Mesenchymal stem cell (in vitro differentiated cells and primary cell): ENCODE measurements at regions not wholly inside any gene's neighbourhood (a gene's known extent, or its start where the extent isn't known, plus 50 kb on each side); places are given as distances from the start of the nearest gene placed in this dataset.

Experiments
- DNase-seq: peaks from one replicate; pipeline ENCODE4 v3.0.0-alpha.2; 2013
- H2AFZ ChIP-seq: one replicate; pipeline ENCODE4 v1.6.1; 2013; ENCODE audit warnings: low read depth, mild to moderate bottlenecking, control low read depth, inconsistent platforms, low read length, moderate library complexity
- H2AK5ac ChIP-seq: 2 replicates; pipeline ENCODE4 v1.6.1; 2013; ENCODE audit warnings: low read length, moderate library complexity, mild to moderate bottlenecking, inconsistent platforms; ENCODE audit not compliant: severe bottlenecking
- H2BK120ac ChIP-seq: one replicate; pipeline ENCODE4 v1.6.1; 2013; ENCODE audit warnings: low read depth, mild to moderate bottlenecking, inconsistent platforms, low read length, moderate library complexity
- H2BK12ac ChIP-seq, 2 experiments: one replicate each; pipeline ENCODE4 v1.6.1; 2013; ENCODE audit warnings: inconsistent platforms in 2 of 2, low read length in 2 of 2, mild to moderate bottlenecking in 2 of 2, moderate library complexity in 2 of 2, control low read depth in 1 of 2
- H2BK15ac ChIP-seq: one replicate; pipeline ENCODE4 v1.6.1; 2013; ENCODE audit warnings: mild to moderate bottlenecking, low read depth, inconsistent platforms; ENCODE audit not compliant: poor library complexity, severe bottlenecking
- H2BK5ac ChIP-seq: 2 replicates; pipeline ENCODE4 v1.6.1; 2013; ENCODE audit warnings: low read depth, mild to moderate bottlenecking, low read length, control low read depth, inconsistent platforms; ENCODE audit not compliant: poor library complexity, severe bottlenecking
- H3K14ac ChIP-seq, 2 experiments: one replicate each; pipeline ENCODE4 v1.6.1; 2013; ENCODE audit warnings: inconsistent platforms in 2 of 2, low read length in 2 of 2, control low read depth in 1 of 2, mild to moderate bottlenecking in 1 of 2, moderate library complexity in 1 of 2
- H3K18ac ChIP-seq, 2 experiments: one replicate each; pipeline ENCODE4 v1.6.1; 2013; ENCODE audit warnings: inconsistent platforms in 2 of 2, low read length in 2 of 2, control low read depth in 1 of 2, low read depth in 1 of 2, mild to moderate bottlenecking in 1 of 2
- H3K23ac ChIP-seq, 2 experiments: one replicate each; pipeline ENCODE4 v1.6.1; 2013; ENCODE audit warnings: inconsistent platforms in 2 of 2, low read length in 2 of 2, mild to moderate bottlenecking in 2 of 2, moderate library complexity in 2 of 2, control low read depth in 1 of 2
- H3K27ac ChIP-seq: 2 replicates; pipeline ENCODE4 v1.5.1; 2013; ENCODE audit warnings: mild to moderate bottlenecking, moderate library complexity, low read length, control low read depth, inconsistent platforms; ENCODE audit not compliant: poor library complexity, severe bottlenecking
- H3K27me3 ChIP-seq, 2 experiments: 2 replicates each; pipeline versions ENCODE4 v1.6.1 to v1.7.0; 2013; ENCODE audit warnings: low read length in 2 of 2, mild to moderate bottlenecking in 2 of 2, moderate library complexity in 2 of 2, control low read depth in 1 of 2, inconsistent platforms in 1 of 2; ENCODE audit not compliant: control insufficient read depth in 1 of 2, insufficient read depth in 1 of 2
- H3K36me3 ChIP-seq, 2 experiments: 2 replicates each; pipeline versions ENCODE4 v1.6.1 to v1.7.0; 2013; ENCODE audit warnings: low read length in 2 of 2, control low read depth in 1 of 2, inconsistent platforms in 1 of 2, low read depth in 1 of 2, mild to moderate bottlenecking in 1 of 2; ENCODE audit not compliant: insufficient read depth in 2 of 2, control insufficient read depth in 1 of 2
- H3K4ac ChIP-seq, 2 experiments: one replicate each; pipeline ENCODE4 v1.6.1; 2013; ENCODE audit warnings: inconsistent platforms in 2 of 2, low read length in 2 of 2, mild to moderate bottlenecking in 2 of 2, moderate library complexity in 2 of 2, control low read depth in 1 of 2, low read depth in 1 of 2
- H3K4me1 ChIP-seq: 2 replicates; pipeline ENCODE4 v1.6.1; 2013; ENCODE audit warnings: low read depth, low read length, control low read depth; ENCODE audit not compliant: control insufficient read depth, insufficient read depth
- H3K4me2 ChIP-seq: 2 replicates; pipeline ENCODE4 v1.6.1; 2013; ENCODE audit warnings: low read length, mild to moderate bottlenecking, inconsistent platforms; ENCODE audit not compliant: poor library complexity, severe bottlenecking
- H3K4me3 ChIP-seq, 2 experiments: 2 replicates each; pipeline versions ENCODE4 v1.5.1 to v1.7.0; 2013; ENCODE audit warnings: low read length in 2 of 2, mild to moderate bottlenecking in 2 of 2, control low read depth in 1 of 2, low read depth in 1 of 2; ENCODE audit not compliant: insufficient read depth in 1 of 2
- H3K79me1 ChIP-seq: replicated peaks from 2 replicates; pipeline ENCODE4 v1.6.1; 2013; ENCODE audit warnings: mild to moderate bottlenecking, control low read depth, low read length, inconsistent platforms; ENCODE audit not compliant: poor library complexity, severe bottlenecking
- H3K9ac ChIP-seq: 2 replicates; pipeline ENCODE4 v1.7.0; 2013; ENCODE audit warnings: mild to moderate bottlenecking, low read length, moderate library complexity
- H3K9me3 ChIP-seq: 2 replicates; pipeline ENCODE4 v1.7.0; 2013; ENCODE audit warnings: mild to moderate bottlenecking, low read length; ENCODE audit not compliant: control insufficient read depth
- H4K8ac ChIP-seq: one replicate; pipeline ENCODE4 v1.6.1; 2013; ENCODE audit warnings: inconsistent platforms, mild to moderate bottlenecking, low read length, moderate library complexity
- H4K91ac ChIP-seq: one replicate; pipeline ENCODE4 v1.6.1; 2013; ENCODE audit warnings: mild to moderate bottlenecking, low read length, inconsistent platforms
- WGBS: methylation state at CpG from one replicate; pipeline ENCODE4 v1.1.7; 2013; ENCODE audit warnings: mixed read lengths; 5-methylcytosine and 5-hydroxymethylcytosine counted together

DNA sequence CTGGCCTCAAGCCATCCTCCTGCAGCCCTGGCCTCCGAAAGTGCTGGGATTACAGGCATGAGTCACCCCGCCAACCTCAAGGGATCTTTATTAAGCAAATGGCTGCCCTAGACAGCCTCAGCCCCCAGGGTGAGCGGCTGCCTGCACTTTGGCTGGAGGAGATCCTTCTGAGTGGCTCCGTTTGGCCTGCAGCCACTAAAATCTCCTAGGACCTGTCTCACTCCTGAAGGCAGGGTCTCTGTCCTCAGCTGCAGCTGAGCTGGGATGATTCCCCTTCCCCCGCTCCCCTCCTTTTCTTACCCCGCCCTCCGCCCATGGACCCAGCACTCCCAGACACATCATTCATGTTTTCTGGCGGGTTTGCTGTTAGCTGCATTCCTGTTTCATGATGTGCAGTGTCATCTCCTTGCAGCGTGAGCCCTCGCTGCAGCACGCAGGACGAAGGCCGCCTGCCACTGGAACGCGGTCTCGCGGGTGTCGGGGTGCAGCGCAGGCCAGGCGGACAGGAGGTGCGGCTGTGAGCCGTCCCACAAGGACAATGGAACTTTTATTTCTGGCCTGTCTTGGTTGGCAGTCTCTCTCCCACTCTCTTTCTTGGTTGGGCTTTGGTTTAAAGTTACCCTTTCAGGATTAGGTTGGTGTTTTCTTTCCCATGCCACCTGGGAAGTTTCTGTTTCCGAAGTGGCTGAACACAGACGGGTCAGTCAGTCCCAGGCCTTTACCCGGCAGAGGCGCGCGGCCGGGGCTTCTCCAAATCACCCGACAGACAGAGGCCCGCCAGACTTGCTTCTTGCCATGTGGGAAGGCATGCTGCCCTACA lies 137.1 kb downstream of the FOXD1 start:
- H2AK5ac ChIP-seq: peak overlapping the region; percentile 40
- no peak overlapping the region for H2BK15ac ChIP-seq
- WGBS: 10% methylated on average over 29 of the region's 31 CpGs
- peak overlapping the region; percentile 30 for H4K8ac ChIP-seq
- H4K91ac ChIP-seq: peak overlapping the region; percentile 8
- H2BK5ac ChIP-seq: peak overlapping the region; percentile 89
- peak; percentile 93 for DNase-seq
- no peak overlapping the region for H3K23ac ChIP-seq
- H3K27ac ChIP-seq: peak overlapping the region; percentile 94
- peak overlapping the region; percentile 18 for H3K9ac ChIP-seq
- H3K4me2 ChIP-seq: peak overlapping the region; percentile 48
- no peaks in the 10 kb centered on the region for H3K79me1 ChIP-seq
- H3K14ac ChIP-seq: no peak overlapping the region
- no peak overlapping the region for H2AFZ ChIP-seq
- H3K18ac ChIP-seq: peak overlapping the region; percentile 22 to 26
- peak overlapping the region in 1 of 2 experiments; percentile 35 for H3K4me3 ChIP-seq
- peak overlapping the region; percentile 78 for H2BK120ac ChIP-seq
- H3K4ac ChIP-seq: no peak overlapping the region
- H3K36me3 ChIP-seq: no peaks in the 10 kb centered on the region
- peak overlapping the region; percentile 40 to 75 for H2BK12ac ChIP-seq
- peaks cover 19% of the 10 kb centered on the region for H3K4me1 ChIP-seq
- peaks cover 0 to 47% of the 10 kb centered on the region in 2 experiments for H3K27me3 ChIP-seq
- H3K9me3 ChIP-seq: no peaks in the 10 kb centered on the region

DNA sequence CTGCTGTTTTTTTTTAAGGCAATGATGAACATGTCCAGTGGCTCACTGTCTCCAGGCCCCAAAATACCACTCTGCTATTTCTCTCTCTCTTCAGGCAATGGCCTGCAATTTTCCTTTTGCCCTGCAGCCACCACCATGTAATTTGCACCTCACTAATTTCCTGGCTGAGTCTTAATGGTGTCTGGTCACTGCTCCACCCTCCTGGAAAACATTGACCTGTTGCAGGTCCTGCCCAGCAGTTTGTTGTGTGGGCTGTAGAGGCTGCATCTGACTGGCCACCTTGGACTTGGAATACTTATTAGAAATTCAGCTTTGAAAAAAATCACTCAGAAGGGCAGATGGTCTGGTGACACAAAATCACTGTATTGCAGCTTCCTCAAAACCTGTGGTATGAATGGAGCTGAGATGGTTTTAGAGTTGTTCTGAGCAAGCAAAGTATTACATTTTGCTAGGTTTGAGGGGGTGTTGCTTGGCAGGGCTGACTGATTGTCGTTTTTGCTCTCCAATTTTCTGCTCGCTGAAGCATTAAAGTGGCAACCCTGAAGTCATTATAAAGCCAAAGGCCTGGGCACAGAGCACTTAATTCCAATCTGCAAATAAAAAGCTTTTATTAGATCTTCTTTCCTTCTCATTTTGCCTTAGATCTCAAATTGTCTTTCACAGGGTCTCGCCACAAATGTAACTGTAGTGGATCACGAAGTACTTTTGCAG lies 134.8 kb downstream of the TMEM174 start:
- 85% methylated on average over 3 of the region's 4 CpGs for WGBS
- no peak overlapping the region for H3K4me3 ChIP-seq

GRCh38 chr5:73306741-73307275 lies 133.8 kb downstream of the TMEM174 start:
- Histone ChIP-seq H4K8ac (no peak overlapping the region), H3K4me2 (no peak overlapping the region), H3K18ac (no peak overlapping the region), H3K27ac (no peak overlapping the region), H3K4me1 (peaks cover 25% of the 10 kb centered on the region), H3K4me3 (no peak overlapping the region), H3K79me1 (no peaks in the 10 kb centered on the region), H3K9me3 (no peaks in the 10 kb centered on the region), H2AK5ac (peak overlapping the region; percentile 58), H3K36me3 (no peaks in the 10 kb centered on the region), H2BK15ac (no peak overlapping the region), H3K23ac (peak overlapping the region in 1 of 2 experiments; percentile 2), H3K4ac (no peak overlapping the region), H3K27me3 (peaks cover 14 to 85% of the 10 kb centered on the region in 2 experiments), H3K14ac (no peak overlapping the region), H4K91ac (no peak overlapping the region), H2BK5ac (no peak overlapping the region), H2BK12ac (no peak overlapping the region), H2AFZ (no peak overlapping the region), H2BK120ac (no peak overlapping the region), H3K9ac (no peak overlapping the region)
- no peak for DNase-seq
- WGBS: 93% methylated on average over 7 of the region's 7 CpGs

More for the DNA sequence above, 134.8 kb downstream of the TMEM174 start:
- no peaks in the 10 kb centered on the region for H3K79me1 ChIP-seq
- H2BK120ac ChIP-seq: no peak overlapping the region
- DNase-seq: no peak
- no peak overlapping the region for H3K14ac ChIP-seq
- H2BK5ac ChIP-seq: no peak overlapping the region
- H3K4me2 ChIP-seq: no peak overlapping the region
- peaks cover 31% of the 10 kb centered on the region for H3K4me1 ChIP-seq
- no peak overlapping the region for H3K18ac ChIP-seq
- no peak overlapping the region for H2AK5ac ChIP-seq
- H4K8ac ChIP-seq: no peak overlapping the region
- H3K4ac ChIP-seq: no peak overlapping the region
- H4K91ac ChIP-seq: no peak overlapping the region
- H3K9me3 ChIP-seq: no peaks in the 10 kb centered on the region
- no peak overlapping the region for H3K27ac ChIP-seq
- no peak overlapping the region for H2BK12ac ChIP-seq
- H3K27me3 ChIP-seq: peaks cover 4 to 75% of the 10 kb centered on the region in 2 experiments
- no peak overlapping the region for H3K23ac ChIP-seq
- no peaks in the 10 kb centered on the region for H3K36me3 ChIP-seq
- H2AFZ ChIP-seq: no peak overlapping the region
- no peak overlapping the region for H3K9ac ChIP-seq
- H2BK15ac ChIP-seq: no peak overlapping the region
